ENCODE measurements at regions not wholly inside any gene's neighbourhood (a gene's known extent, or its start where the extent isn't known, plus 50 kb on each side); places are given as distances from the start of the nearest gene placed in this dataset.
A peak's percentile ranks its signal among the peaks of the same experiment; 100 is the strongest.

GRCh38 chr7:65722361-65722792 lies 150.5 kb upstream of the VKORC1L1 start:
- H2AK9ac ChIP-seq (replicated peaks; ENCODE audit: low read depth, low read length, poor library complexity) = no peak overlapping the region
- no peaks in the 10 kb centered on the region for H3K79me1 ChIP-seq (ENCODE audit: low read depth in 1 of 2, low read length in 2 of 2)
- H3K36me3 ChIP-seq (ENCODE audit: control insufficient read depth, insufficient read depth, low read length) = peaks cover 5% of the 10 kb centered on the region; the same call in 1 of the 2 replicates
- H3K18ac ChIP-seq (ENCODE audit: low read depth, low read length) = no peak overlapping the region
- H3K27ac ChIP-seq (ENCODE audit: insufficient read depth, low read length) = no peak overlapping the region
- no peaks in the 10 kb centered on the region for H3K9me3 ChIP-seq (ENCODE audit: control insufficient read depth, insufficient read depth, low read length)
- H3K4me3 ChIP-seq (ENCODE audit: insufficient read depth, low read depth, low read length) = no peak overlapping the region
- no peak overlapping the region for H2BK20ac ChIP-seq (ENCODE audit: low read depth, low read length)
- no peaks in the 10 kb centered on the region for H4K20me1 ChIP-seq (ENCODE audit: insufficient read depth, low read length)
- 37% methylated on average over 6 of the region's 11 CpGs; no CpG with 5 or more reads in 1 of the 2 experiments for WGBS, 2 experiments (ENCODE audit: extremely low coverage in 2 of 2, insufficient read length in 1 of 2)
- POLR2A ChIA-PET (ENCODE audit: unreplicated experiment) = no interaction called here
- H3K4me2 ChIP-seq (ENCODE audit: low read depth, low read length) = no peak overlapping the region
- H4K8ac ChIP-seq (ENCODE audit: low read depth in 2 of 2, low read length in 2 of 2) = no peak overlapping the region
- H2BK15ac ChIP-seq (ENCODE audit: low read depth, low read length) = no peak overlapping the region
- in situ Hi-C loops (cut with MboI; ENCODE audit: low sequenced_read_pairs) (no loop called here), intact Hi-C loops (cut with micrococcal nuclease) (loop anchor here (1.0 kb wide), 1 partner anchor 292 kb away; no protein-coding TSS in a partner anchor), dilution Hi-C loops (cut with HindIII; ENCODE audit: low sequenced_read_pairs, unreplicated experiment) (no loop called here)
- H3K4ac ChIP-seq (ENCODE audit: low read depth, low read length) = no peak overlapping the region
- no peaks in the 10 kb centered on the region for H3K4me1 ChIP-seq (ENCODE audit: control insufficient read depth, insufficient read depth, low read length)
- peak; percentile 11 for DNase-seq
- ATAC-seq (ENCODE audit: low read depth) = no peak; the same call in 1 of the 2 replicates
- H2AK5ac ChIP-seq (ENCODE audit: low read depth, low read length) = no peak overlapping the region
- no peak overlapping the region for H2BK120ac ChIP-seq (ENCODE audit: low read depth, low read length)
- no peak overlapping the region for H4K91ac ChIP-seq (ENCODE audit: insufficient read depth, low read depth, low read length)
- CTCF ChIA-PET = no interaction called here
- no peak overlapping the region for H3K14ac ChIP-seq (replicated peaks; ENCODE audit: low read depth, low read length)
- no peaks in the 10 kb centered on the region for H3K27me3 ChIP-seq (ENCODE audit: control insufficient read depth, insufficient read depth, low read length)
- BruUV-seq (replicated peaks) = no TSS peak
- no peak overlapping the region for H3K23ac ChIP-seq (ENCODE audit: low read depth, low read length)
- H4K5ac ChIP-seq (ENCODE audit: low read depth, low read length) = no peak overlapping the region
- no peaks in the 10 kb centered on the region for H3K9me1 ChIP-seq (ENCODE audit: insufficient read depth, low read length)
- H2BK5ac ChIP-seq (ENCODE audit: low read depth, low read length, poor library complexity, severe bottlenecking) = no peak overlapping the region
- no peak overlapping the region for H3K9ac ChIP-seq (ENCODE audit: low read depth, low read length)
- TF ChIP-seq USF2 (IDR thresholded peaks at IDR 0.05; ENCODE audit: low read depth, low read length) (no peak), CEBPB (IDR thresholded peaks at IDR 0.05; ENCODE audit: low read depth, low read length) (no peak), CTCF (conservative IDR thresholded peaks at IDR 0.05; ENCODE audit: low read depth, low read length) (peak; percentile 69), SMC3 (IDR thresholded peaks at IDR 0.05; ENCODE audit: low read depth, low read length) (peak; percentile 67), RAD21 (IDR thresholded peaks at IDR 0.05; ENCODE audit: low read length) (peak; percentile 82), BHLHE40 (IDR thresholded peaks at IDR 0.05; ENCODE audit: low read depth, low read length) (no peak), ELK1 (IDR thresholded peaks at IDR 0.05; ENCODE audit: borderline replicate concordance, low read depth, low read length) (no peak)
- H2AFZ ChIP-seq (replicated peaks; ENCODE audit: low read length, poor library complexity) = no peak overlapping the region
- H3K56ac ChIP-seq (ENCODE audit: extremely low read depth, insufficient read depth, low read length) = no peak overlapping the region

All from IMR-90 (cell line).